OCI-M2 (cell line): ENCODE measurements at regions not wholly inside any gene's neighbourhood (a gene's known extent, or its start where the extent isn't known, plus 50 kb on each side); places are given as distances from the start of the nearest gene placed in this dataset.
A peak's percentile ranks its signal among the peaks of the same experiment; 100 is the strongest.

Experiments used
- DNase-seq: peaks from one replicate; lab custom pipeline; 2025; ENCODE audit not compliant: unreplicated experiment; lab: John Stamatoyannopoulos, UW

- no peak for DNase-seq
Observed at GRCh38 chr2:198817536-198817935, 640.2 kb downstream of the SATB2 start.

GRCh38 chr2:198815626-198816025, 642.1 kb downstream of the SATB2 start:
- no peak for DNase-seq

GRCh38 chr2:198811198-198811597, 646.5 kb downstream of the SATB2 start:
- no peak for DNase-seq

- DNase-seq = no peak
Observed at GRCh38 chr2:198809976-198810375, 647.8 kb downstream of the SATB2 start.

- DNase-seq = no peak
Observed at GRCh38 chr2:198807131-198807530, 650.6 kb downstream of the SATB2 start.

- DNase-seq = no peak
Observed at GRCh38 chr2:198795419-198795818, 662.3 kb downstream of the SATB2 start.

GRCh38 chr2:198791623-198792022, 666.1 kb downstream of the SATB2 start:
- no peak for DNase-seq

GRCh38 chr2:198788676-198789075, 669.1 kb downstream of the SATB2 start:
- no peak for DNase-seq

GRCh38 chr2:198782734-198783133, 675.0 kb downstream of the SATB2 start:
- DNase-seq = no peak

- no peak for DNase-seq
Observed at GRCh38 chr2:198776616-198777406, 680.9 kb downstream of the SATB2 start.

- no peak for DNase-seq
Observed at GRCh38 chr2:198775737-198776136, 682.0 kb downstream of the SATB2 start.

GRCh38 chr2:198774576-198774975, 683.2 kb downstream of the SATB2 start:
- DNase-seq = no peak

GRCh38 chr2:198767694-198768093, 690.0 kb downstream of the SATB2 start:
- DNase-seq = no peak

- DNase-seq = no peak
Observed at GRCh38 chr2:198763793-198764192, 693.9 kb downstream of the SATB2 start.

GRCh38 chr2:198762441-198762840, 695.3 kb downstream of the SATB2 start:
- DNase-seq = peak; percentile 50

GRCh38 chr2:198757069-198757468, 700.7 kb downstream of the SATB2 start:
- DNase-seq = no peak

GRCh38 chr2:198756166-198756565, 701.6 kb downstream of the SATB2 start:
- DNase-seq = no peak

- DNase-seq = no peak
Observed at GRCh38 chr2:198753101-198753500, 704.6 kb downstream of the SATB2 start.

- no peak for DNase-seq
Observed at GRCh38 chr2:198749364-198749763, 708.4 kb downstream of the SATB2 start.

GRCh38 chr2:198731842-198732399, 725.8 kb downstream of the SATB2 start:
- no peak for DNase-seq

- DNase-seq = no peak
Observed at GRCh38 chr2:198720266-198720665, 737.5 kb downstream of the SATB2 start.

- no peak for DNase-seq
Observed at GRCh38 chr2:198717451-198717850, 740.3 kb downstream of the SATB2 start.
